DND-41 (cell line): ENCODE measurements at regions not wholly inside any gene's neighbourhood (a gene's known extent, or its start where the extent isn't known, plus 50 kb on each side); places are given as distances from the start of the nearest gene placed in this dataset.

Experiments used
- CTCF ChIP-seq: IDR thresholded peaks from 2 replicates; pipeline ENCODE4 v1.5.1; 2012; ENCODE audit warnings: borderline replicate concordance, low read length, moderate library complexity, mild to moderate bottlenecking; ENCODE audit not compliant: poor library complexity, severe bottlenecking; ENCODE audit errors: extremely low read depth
- EZH2 ChIP-seq: IDR thresholded peaks from 3 replicates; pipeline ENCODE4 v1.6.1; 2012; ENCODE audit warnings: borderline replicate concordance, low read depth, mild to moderate bottlenecking, moderate library complexity, low read length, inconsistent platforms; ENCODE audit not compliant: severe bottlenecking

- TF ChIP-seq CTCF (no peak), EZH2 (no peak)
Measured at GRCh38 chr5:63293317-63293716, 668.9 kb downstream of the HTR1A start.
